SU-DHL-6 (cell line): ENCODE measurements at regions not wholly inside any gene's neighbourhood (a gene's known extent, or its start where the extent isn't known, plus 50 kb on each side); places are given as distances from the start of the nearest gene placed in this dataset.

ENCODE experiments used
- H2AFZ ChIP-seq: fragments of 200-600 bp; sonication (generic); 2 replicates; pipeline ENCODE4 v1.6.1; 2014; ENCODE audit warnings: low read depth, mild to moderate bottlenecking, moderate library complexity, mixed read lengths, antibody characterized with exemption, low read length; ENCODE audit not compliant: severe bottlenecking
- H3F3A ChIP-seq: fragments of 200-600 bp; shearing (Covaris generic); 2 replicates; pipeline ENCODE4 v1.6.0; 2016; ENCODE audit warnings: antibody characterized with exemption, mild to moderate bottlenecking; ENCODE audit not compliant: insufficient read depth
- H3K27ac ChIP-seq: fragments of 200-600 bp; sonication (generic); 2 replicates; pipeline ENCODE4 v1.5.1; 2016; ENCODE audit warnings: low read depth, mild to moderate bottlenecking, low read length, moderate library complexity, mixed read lengths
- H3K27me3 ChIP-seq: fragments of 200-600 bp; sonication (generic), shearing (Covaris generic); 2 replicates; pipeline ENCODE4 v1.6.0; 2014; ENCODE audit warnings: mild to moderate bottlenecking, low read length
- H3K36me3 ChIP-seq: fragments of 200-600 bp; sonication (generic); 2 replicates; pipeline ENCODE4 v1.6.1; 2014; ENCODE audit warnings: mild to moderate bottlenecking, low read length, mixed read lengths
- H3K4me2 ChIP-seq: fragments of 300-600, 200-600 bp; shearing (Covaris generic), sonication (generic); 2 replicates; pipeline ENCODE4 v1.6.0; 2014; ENCODE audit warnings: low read length, low read depth, mild to moderate bottlenecking; ENCODE audit not compliant: poor library complexity, severe bottlenecking
- H3K4me3 ChIP-seq: fragments of 200-600 bp; sonication (generic); 2 replicates; pipeline ENCODE4 v1.5.1; 2014; ENCODE audit warnings: antibody characterized with exemption, low read length, mild to moderate bottlenecking, mixed read lengths; ENCODE audit not compliant: insufficient read depth, poor library complexity, severe bottlenecking
- H3K79me2 ChIP-seq: fragments of 200-600 bp; sonication (generic); 2 replicates; pipeline ENCODE4 v1.6.1; 2014; ENCODE audit warnings: mild to moderate bottlenecking, low read length, moderate library complexity; ENCODE audit not compliant: insufficient read depth
- H3K9ac ChIP-seq: fragments of 200-600 bp; sonication (generic); 2 replicates; pipeline ENCODE4 v1.7.0; 2014; ENCODE audit warnings: mild to moderate bottlenecking, low read length
- H3K9me2 ChIP-seq: fragments of 200-600 bp; sonication (generic); replicated peaks from 2 replicates; pipeline ENCODE4 v1.6.1; 2014; ENCODE audit warnings: low read length; ENCODE audit not compliant: insufficient read depth
- H3K9me3 ChIP-seq: fragments of 200-600 bp; sonication (generic); 2 replicates; pipeline ENCODE4 v1.6.1; 2014; ENCODE audit warnings: low read length, mixed read lengths; ENCODE audit not compliant: insufficient read depth
- H4K20me1 ChIP-seq: fragments of 200-600 bp; sonication (generic); 2 replicates; pipeline ENCODE4 v1.6.1; 2014; ENCODE audit warnings: low read depth, mild to moderate bottlenecking, antibody characterized with exemption, low read length, moderate library complexity, mixed read lengths
- CTCF ChIP-seq: fragments of 200-600 bp; sonication (generic); IDR thresholded peaks from one replicate; pipeline ENCODE4 v1.5.1; 2017; ENCODE audit warnings: antibody characterized with exemption, mild to moderate bottlenecking, low read length, moderate library complexity; ENCODE audit not compliant: insufficient read depth, poor library complexity, severe bottlenecking
- EZH2phosphoT487 ChIP-seq: fragments of 200-600 bp; sonication (generic), shearing (Covaris generic); conservative IDR thresholded peaks from 2 replicates; pipeline ENCODE4 v1.6.1; 2018; ENCODE audit warnings: mild to moderate bottlenecking, antibody characterized with exemption, low read length, moderate library complexity, mixed read lengths

DNA sequence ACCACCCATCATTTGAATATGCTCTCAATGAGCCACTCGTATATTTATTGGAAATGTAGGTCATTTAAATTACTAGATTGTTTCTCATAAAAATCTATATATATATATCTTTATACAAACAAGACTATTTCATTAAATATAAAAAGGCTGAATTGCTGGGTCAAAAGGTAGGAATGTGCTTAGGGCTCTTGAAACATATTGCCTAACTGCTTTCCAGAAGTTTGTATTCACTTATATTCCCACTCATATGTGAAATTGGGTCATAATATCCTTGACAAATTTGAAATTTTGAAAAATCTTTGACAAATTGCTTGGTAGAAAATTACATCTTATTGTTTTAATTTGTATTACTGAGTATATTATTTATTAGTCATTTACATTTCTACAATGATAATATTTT, 999.8 kb upstream of the CDH2 start:
- no peaks in the 10 kb centered on the region for H4K20me1 ChIP-seq
- H2AFZ ChIP-seq, result no peak overlapping the region
- no peaks in the 10 kb centered on the region for H3K79me2 ChIP-seq
- H3K36me3 ChIP-seq, result no peaks in the 10 kb centered on the region
- no peak overlapping the region for H3K27ac ChIP-seq
- no peaks in the 10 kb centered on the region for H3K9me2 ChIP-seq
- no peak overlapping the region for H3K4me2 ChIP-seq
- no peak overlapping the region for H3K9ac ChIP-seq
- H3K9me3 ChIP-seq, result no peaks in the 10 kb centered on the region
- no peaks in the 10 kb centered on the region for H3F3A ChIP-seq
- H3K4me3 ChIP-seq, result no peak overlapping the region
- no peaks in the 10 kb centered on the region for H3K27me3 ChIP-seq
- TF ChIP-seq EZH2phosphoT487 (no peak), CTCF (no peak)

- H3K9ac ChIP-seq, result no peak overlapping the region
- no peak overlapping the region for H3K4me2 ChIP-seq
- H2AFZ ChIP-seq, result no peak overlapping the region
- H3F3A ChIP-seq, result no peaks in the 10 kb centered on the region
- no peak for TF ChIP-seq EZH2phosphoT487
- TF ChIP-seq CTCF, result no peak
- no peak overlapping the region for H3K27ac ChIP-seq
- no peaks in the 10 kb centered on the region for H3K9me3 ChIP-seq
- H3K36me3 ChIP-seq, result no peaks in the 10 kb centered on the region
- H3K4me3 ChIP-seq, result no peak overlapping the region
- H3K79me2 ChIP-seq, result no peaks in the 10 kb centered on the region
- H4K20me1 ChIP-seq, result no peaks in the 10 kb centered on the region
- no peaks in the 10 kb centered on the region for H3K27me3 ChIP-seq
- no peaks in the 10 kb centered on the region for H3K9me2 ChIP-seq
Observed at GRCh38 chr18:29174891-29175290, 998.0 kb upstream of the CDH2 start.

- no peaks in the 10 kb centered on the region for H3F3A ChIP-seq
- no peak overlapping the region for H2AFZ ChIP-seq
- no peaks in the 10 kb centered on the region for H3K79me2 ChIP-seq
- H3K36me3 ChIP-seq, result no peaks in the 10 kb centered on the region
- H3K27me3 ChIP-seq, result no peaks in the 10 kb centered on the region
- H4K20me1 ChIP-seq, result no peaks in the 10 kb centered on the region
- H3K4me3 ChIP-seq, result no peak overlapping the region
- TF ChIP-seq EZH2phosphoT487 (no peak), CTCF (no peak)
- no peak overlapping the region for H3K4me2 ChIP-seq
- no peak overlapping the region for H3K9ac ChIP-seq
- no peak overlapping the region for H3K27ac ChIP-seq
- H3K9me3 ChIP-seq, result no peaks in the 10 kb centered on the region
- H3K9me2 ChIP-seq, result no peaks in the 10 kb centered on the region
Observed at GRCh38 chr18:29172756-29173067, 995.8 kb upstream of the CDH2 start.
